Upper lobe of left lung (tissue), 4 donors: ENCODE measurements at regions not wholly inside any gene's neighbourhood (a gene's known extent, or its start where the extent isn't known, plus 50 kb on each side); places are given as distances from the start of the nearest gene placed in this dataset.

Experiments
- CTCF ChIP-seq, 6 experiments: fragments of 450-650 bp in 4 of 6; fragments of 200-600 bp in 2 of 6; sonication (generic) in 2 of 6; IDR thresholded peaks; one replicate each; pipeline ENCODE4 v1.5.1; 2016 to 2019; ENCODE audit warnings: antibody characterized with exemption in 6 of 6
- EP300 ChIP-seq, 4 donors: sonication (generic); formaldehyde crosslinking; IDR thresholded peaks; one replicate each; pipeline ENCODE4 v1.5.1; 2017; ENCODE audit warnings: antibody characterized with exemption in 4 of 4, control low read depth in 2 of 4
- POLR2A ChIP-seq, 4 donors: fragments of 450-650 bp; IDR thresholded peaks; one replicate each; pipeline ENCODE4 v1.5.1; 2016 to 2017; ENCODE audit warnings: antibody characterized with exemption in 4 of 4, mild to moderate bottlenecking in 2 of 4

DNA sequence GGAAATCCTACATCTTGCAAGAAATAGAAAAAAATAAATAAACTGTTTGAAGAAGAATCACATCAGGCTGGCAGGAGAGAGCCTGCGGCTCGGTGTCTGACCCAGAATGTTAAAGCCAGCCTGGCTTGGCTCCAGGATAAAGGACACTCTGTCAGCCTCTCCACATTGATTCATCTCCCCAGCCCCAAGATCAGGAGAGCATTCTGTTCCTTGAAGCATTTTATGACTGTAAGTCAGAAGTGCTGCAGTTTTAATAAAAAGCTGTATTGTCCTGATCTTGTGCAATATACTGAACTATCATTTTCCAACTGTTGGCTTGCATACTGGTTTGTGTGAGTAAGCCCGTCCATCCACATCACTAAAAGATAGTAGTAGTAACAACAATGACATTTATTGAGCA lies 426.6 kb downstream of the HAPSTR1 start:
- TF ChIP-seq CTCF (IDR thresholded peaks at IDR 0.05): no peak
- no peak for TF ChIP-seq POLR2A (IDR thresholded peaks at IDR 0.05)
- TF ChIP-seq EP300 (IDR thresholded peaks at IDR 0.05): no peak
